ENCODE measurements at regions not wholly inside any gene's neighbourhood (a gene's known extent, or its start where the extent isn't known, plus 50 kb on each side); places are given as distances from the start of the nearest gene placed in this dataset.

DNA sequence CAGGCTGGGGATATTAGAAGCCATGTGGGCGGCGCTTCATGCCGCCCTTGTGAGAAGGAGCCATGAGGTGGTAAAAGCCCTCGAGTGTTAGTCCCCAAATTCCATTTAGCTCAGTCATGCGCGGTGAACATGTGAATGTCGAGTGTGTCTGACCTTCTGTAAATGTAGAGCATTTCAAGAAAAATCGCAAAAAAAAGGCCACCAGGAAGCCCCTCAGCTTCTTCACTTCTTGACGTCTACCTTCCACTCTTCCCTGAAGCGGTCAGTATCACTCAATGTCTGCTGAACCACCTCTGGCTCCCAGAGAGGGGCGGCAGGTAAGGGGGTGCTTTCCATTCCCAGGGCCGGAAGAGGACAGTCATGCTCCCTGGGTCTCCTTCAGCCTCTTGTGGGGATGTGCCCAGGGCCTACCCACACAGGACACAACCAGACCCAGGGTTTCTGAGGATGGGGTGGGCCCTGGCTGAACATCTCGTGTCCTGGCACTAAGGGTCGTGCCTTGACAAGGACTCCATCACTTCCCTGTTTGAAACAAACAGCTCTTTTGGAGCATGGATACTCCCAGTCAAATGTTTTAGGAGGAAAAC is 274.9 kb downstream of the FAM43A start:
- no peaks in the 10 kb centered on the region for H3K4me1 ChIP-seq (ENCODE audit: control insufficient read depth in 2 of 2, insufficient read depth in 2 of 2, low read length in 2 of 2)
- H3K4me3 ChIP-seq (ENCODE audit: low read length) = no peak overlapping the region
- H3K27ac ChIP-seq (ENCODE audit: low read depth, low read length) = no peak overlapping the region
- Mint-ChIP-seq H3K9me3 (no peaks in the 10 kb centered on the region), H3K27me3 (peaks cover 0 to 5% (median 1%) of the 10 kb centered on the region in 5 donors), H3K4me1 (no peaks in the 10 kb centered on the region), H3K4me3 (no peak overlapping the region), H3K36me3 (no peaks in the 10 kb centered on the region), H3K27ac (no peak overlapping the region)
- no peaks in the 10 kb centered on the region for H3K9me3 ChIP-seq (ENCODE audit: control insufficient read depth in 2 of 3, low read length in 3 of 3)
- intact Hi-C loops (cut with micrococcal nuclease) = no loop called here
- ATAC-seq (no peak), DNase-seq (no peak)
- H3K36me3 ChIP-seq (ENCODE audit: control insufficient read depth in 2 of 3, insufficient read depth in 3 of 3, low read length in 3 of 3) = no peaks in the 10 kb centered on the region
- no peaks in the 10 kb centered on the region for H3K27me3 ChIP-seq (ENCODE audit: control insufficient read depth in 2 of 2, insufficient read depth in 2 of 2, low read length in 2 of 2)
- CTCF ChIA-PET = interaction anchor here (0.6 kb wide), 1 partner anchor 421 kb away, joined by 3 read pairs; no protein-coding TSS in a partner anchor
- POLR2A ChIA-PET = no interaction called here

DNA sequence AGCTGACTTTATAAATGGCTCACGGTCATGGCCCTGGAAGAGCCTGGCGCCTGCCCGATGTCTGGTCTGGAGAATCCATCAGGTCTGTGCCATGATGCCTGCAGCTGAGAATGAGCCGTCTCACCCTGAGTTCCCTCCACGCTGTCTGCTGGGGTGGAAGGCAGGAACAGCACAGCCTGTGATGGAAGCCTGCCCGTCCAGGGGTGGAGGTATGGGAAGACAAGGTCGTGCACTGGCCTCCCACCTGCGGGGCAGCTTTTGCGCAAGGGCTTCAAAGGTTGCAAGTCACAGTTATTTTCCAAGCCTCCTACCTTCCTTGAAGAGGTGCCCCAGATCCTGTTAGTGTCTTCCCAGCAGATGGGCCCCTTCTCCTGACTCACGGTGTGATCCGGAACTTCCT is 275.5 kb downstream of the FAM43A start:
- POLR2A ChIA-PET = no interaction called here
- CTCF ChIA-PET = interaction anchor here (0.6 kb wide), 1 partner anchor 421 kb away, joined by 3 read pairs; no protein-coding TSS in a partner anchor
- peaks cover 0 to 5% (median 1%) of the 10 kb centered on the region in 5 donors for H3K27me3 Mint-ChIP-seq

DNA sequence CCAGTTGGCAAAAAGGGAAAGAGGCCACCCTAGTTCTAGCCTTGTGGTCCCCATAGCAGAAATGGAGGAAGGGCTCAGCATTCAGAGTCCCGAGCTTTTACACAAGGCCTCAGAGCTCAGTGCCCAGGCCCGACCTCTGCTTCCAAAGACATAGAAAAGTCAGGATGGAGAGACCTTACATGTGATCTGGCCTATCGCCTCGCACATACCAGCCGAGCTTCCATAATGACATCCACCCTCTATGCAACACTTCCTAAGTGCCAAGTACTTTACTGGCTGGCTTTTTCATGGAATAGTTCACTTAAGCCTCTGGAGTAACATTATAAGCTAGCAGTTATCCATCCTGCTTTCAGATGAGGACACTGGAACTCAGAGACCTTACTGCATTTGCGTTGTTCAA is 275.9 kb downstream of the FAM43A start:
- ATAC-seq (no peak), DNase-seq (no peak)
- intact Hi-C loops (cut with micrococcal nuclease) = no loop called here
- Mint-ChIP-seq H3K27ac (no peak overlapping the region), H3K27me3 (peaks cover 0 to 5% (median 1%) of the 10 kb centered on the region in 5 donors), H3K4me1 (no peaks in the 10 kb centered on the region), H3K9me3 (no peaks in the 10 kb centered on the region), H3K36me3 (no peaks in the 10 kb centered on the region), H3K4me3 (no peak overlapping the region)
- no peak overlapping the region for H3K4me3 ChIP-seq (ENCODE audit: low read length)
- H3K4me1 ChIP-seq (ENCODE audit: control insufficient read depth in 2 of 2, insufficient read depth in 2 of 2, low read length in 2 of 2) = no peaks in the 10 kb centered on the region
- H3K27ac ChIP-seq (ENCODE audit: low read depth, low read length) = no peak overlapping the region
- CTCF ChIA-PET = no interaction called here
- H3K9me3 ChIP-seq (ENCODE audit: control insufficient read depth in 2 of 3, low read length in 3 of 3) = no peaks in the 10 kb centered on the region
- POLR2A ChIA-PET = no interaction called here
- H3K36me3 ChIP-seq (ENCODE audit: control insufficient read depth in 2 of 3, insufficient read depth in 3 of 3, low read length in 3 of 3) = no peaks in the 10 kb centered on the region
- H3K27me3 ChIP-seq (ENCODE audit: control insufficient read depth in 2 of 2, insufficient read depth in 2 of 2, low read length in 2 of 2) = no peaks in the 10 kb centered on the region

More for the DNA sequence above, 275.5 kb downstream of the FAM43A start:
- intact Hi-C loops (cut with micrococcal nuclease) = no loop called here
- H3K27ac ChIP-seq (ENCODE audit: low read depth, low read length) = no peak overlapping the region
- no peaks in the 10 kb centered on the region for H3K36me3 ChIP-seq (ENCODE audit: control insufficient read depth in 2 of 3, insufficient read depth in 3 of 3, low read length in 3 of 3)
- Mint-ChIP-seq H3K36me3 (no peaks in the 10 kb centered on the region), H3K27ac (no peak overlapping the region), H3K4me3 (no peak overlapping the region), H3K9me3 (no peaks in the 10 kb centered on the region), H3K4me1 (no peaks in the 10 kb centered on the region)
- ATAC-seq (no peak), DNase-seq (no peak)
- no peaks in the 10 kb centered on the region for H3K4me1 ChIP-seq (ENCODE audit: control insufficient read depth in 2 of 2, insufficient read depth in 2 of 2, low read length in 2 of 2)
- no peak overlapping the region for H3K4me3 ChIP-seq (ENCODE audit: low read length)
- no peaks in the 10 kb centered on the region for H3K27me3 ChIP-seq (ENCODE audit: control insufficient read depth in 2 of 2, insufficient read depth in 2 of 2, low read length in 2 of 2)
- H3K9me3 ChIP-seq (ENCODE audit: control insufficient read depth in 2 of 3, low read length in 3 of 3) = no peaks in the 10 kb centered on the region

DNA sequence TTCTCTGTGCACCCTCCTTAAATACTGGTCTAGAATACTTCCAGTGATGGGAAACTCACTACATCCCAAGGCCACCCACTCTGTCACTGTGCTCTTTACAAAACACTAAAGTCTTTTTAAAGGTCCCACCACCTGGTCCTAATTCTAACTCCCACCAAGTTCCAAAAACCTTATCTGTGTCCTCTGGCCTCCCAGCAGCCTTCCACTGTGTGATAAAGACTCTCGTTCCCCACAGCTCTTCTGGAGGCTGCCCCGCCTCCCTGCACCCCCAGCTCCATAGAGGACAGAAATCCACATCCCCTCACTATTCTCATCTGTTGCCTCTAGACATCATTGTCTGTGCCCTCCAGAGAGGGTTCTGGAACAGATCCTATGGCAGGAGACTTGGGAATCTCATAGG is 276.4 kb downstream of the FAM43A start:
- no peaks in the 10 kb centered on the region for H3K36me3 Mint-ChIP-seq
- intact Hi-C loops (cut with micrococcal nuclease) = no loop called here
- no peak overlapping the region for H3K4me3 Mint-ChIP-seq
- CTCF ChIA-PET = no interaction called here
- ATAC-seq (no peak), DNase-seq (no peak)
- Histone ChIP-seq H3K4me1 (ENCODE audit: control insufficient read depth in 2 of 2, insufficient read depth in 2 of 2, low read length in 2 of 2) (no peaks in the 10 kb centered on the region), H3K27me3 (ENCODE audit: control insufficient read depth in 2 of 2, insufficient read depth in 2 of 2, low read length in 2 of 2) (no peaks in the 10 kb centered on the region), H3K9me3 (ENCODE audit: control insufficient read depth in 2 of 3, low read length in 3 of 3) (no peaks in the 10 kb centered on the region), H3K27ac (ENCODE audit: low read depth, low read length) (no peak overlapping the region), H3K4me3 (ENCODE audit: low read length) (no peak overlapping the region), H3K36me3 (ENCODE audit: control insufficient read depth in 2 of 3, insufficient read depth in 3 of 3, low read length in 3 of 3) (no peaks in the 10 kb centered on the region)
- POLR2A ChIA-PET = no interaction called here
- no peaks in the 10 kb centered on the region for H3K4me1 Mint-ChIP-seq
- H3K9me3 Mint-ChIP-seq = no peaks in the 10 kb centered on the region
- H3K27ac Mint-ChIP-seq = no peak overlapping the region
- peaks cover 1 to 9% (median 4%) of the 10 kb centered on the region in 5 donors for H3K27me3 Mint-ChIP-seq

DNA sequence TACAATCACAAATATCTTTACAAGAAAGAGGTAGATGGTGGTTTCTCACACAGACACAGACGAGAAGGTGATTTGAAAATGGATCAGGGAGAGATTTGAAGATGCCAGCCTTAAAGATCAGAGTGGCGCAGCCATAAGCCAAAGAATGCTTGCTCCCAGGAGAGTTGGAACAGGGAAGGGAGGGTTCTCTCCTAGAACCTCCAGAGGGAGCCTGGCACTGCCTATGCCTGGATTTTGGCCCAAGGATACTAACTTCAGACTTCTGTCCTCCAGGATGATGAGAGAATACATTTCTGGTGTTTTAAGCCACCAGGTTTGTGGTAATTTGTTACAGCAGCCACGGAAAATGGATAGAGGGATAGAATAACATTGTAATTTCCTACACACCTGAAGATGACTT is 279.1 kb downstream of the FAM43A start:
- no peak overlapping the region for H3K4me3 Mint-ChIP-seq
- H3K4me3 ChIP-seq (ENCODE audit: low read length) = no peak overlapping the region
- intact Hi-C loops (cut with micrococcal nuclease) = no loop called here
- no peak overlapping the region for H3K27ac Mint-ChIP-seq
- DNase-seq (no peak), ATAC-seq (no peak)
- H3K9me3 Mint-ChIP-seq = peaks cover 0 to 5% (median 0%) of the 10 kb centered on the region in 11 donors
- H3K27me3 ChIP-seq (ENCODE audit: control insufficient read depth in 2 of 2, insufficient read depth in 2 of 2, low read length in 2 of 2) = no peaks in the 10 kb centered on the region
- H3K9me3 ChIP-seq (ENCODE audit: control insufficient read depth in 2 of 3, low read length in 3 of 3) = no peaks in the 10 kb centered on the region
- H3K4me1 Mint-ChIP-seq = no peaks in the 10 kb centered on the region
- H3K36me3 Mint-ChIP-seq = no peaks in the 10 kb centered on the region
- H3K27ac ChIP-seq (ENCODE audit: low read depth, low read length) = no peak overlapping the region
- CTCF ChIA-PET = no interaction called here
- no peaks in the 10 kb centered on the region for H3K4me1 ChIP-seq (ENCODE audit: control insufficient read depth in 2 of 2, insufficient read depth in 2 of 2, low read length in 2 of 2)
- H3K36me3 ChIP-seq (ENCODE audit: control insufficient read depth in 2 of 3, insufficient read depth in 3 of 3, low read length in 3 of 3) = no peaks in the 10 kb centered on the region
- H3K27me3 Mint-ChIP-seq = peaks cover 5 to 12% (median 11%) of the 10 kb centered on the region in 5 donors
- POLR2A ChIA-PET = no interaction called here

DNA sequence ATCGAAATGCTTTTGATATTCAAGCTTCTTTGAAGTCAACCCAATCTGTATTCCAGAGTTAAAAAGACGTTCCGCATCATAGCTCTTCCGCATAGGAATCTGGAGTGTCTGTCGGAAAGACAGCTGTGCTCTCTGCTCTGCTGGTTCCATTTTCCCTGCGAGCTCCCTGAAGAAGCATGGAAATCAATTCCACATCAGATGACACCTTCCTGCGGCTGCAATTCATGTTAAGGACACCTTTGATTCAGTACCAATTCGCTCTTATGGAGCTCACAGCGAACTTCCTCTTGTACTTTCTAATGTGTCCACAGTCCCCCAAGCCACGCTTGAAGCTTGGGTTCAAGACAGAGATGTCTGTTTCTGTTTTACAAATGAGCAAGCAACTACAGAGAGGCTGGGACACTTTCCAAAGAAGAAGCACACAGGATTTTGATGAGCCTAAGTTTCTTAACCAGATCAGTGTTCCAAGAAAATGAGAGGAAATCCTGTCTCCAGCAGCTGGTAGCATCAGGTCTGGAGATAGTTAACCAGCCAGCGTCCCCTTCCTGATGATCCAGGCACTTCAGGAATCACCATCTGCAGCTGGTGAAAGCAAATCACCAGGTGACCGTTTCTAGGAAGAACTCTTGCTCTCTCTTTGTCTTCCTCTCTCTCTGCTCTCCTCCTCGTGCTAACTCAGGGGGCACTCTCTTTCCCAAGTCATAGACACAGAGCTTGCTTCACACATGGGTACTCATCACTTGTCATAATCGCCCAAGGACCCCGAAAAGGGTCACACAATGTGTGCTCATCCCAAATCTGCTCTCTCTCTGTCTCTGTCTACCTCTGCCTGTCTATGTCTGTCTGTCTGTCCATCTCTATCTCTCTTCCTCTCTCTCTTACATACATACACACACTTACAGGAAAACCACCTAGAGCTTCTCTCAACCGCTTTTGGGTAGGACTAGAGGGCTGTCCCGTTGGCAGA is 281.8 kb downstream of the FAM43A start:
- POLR2A ChIA-PET = interaction anchor here (0.6 kb wide), 1 partner anchor 1555 kb away, joined by 6 read pairs; no protein-coding TSS in a partner anchor
- no peak overlapping the region for H3K4me3 ChIP-seq (ENCODE audit: low read length)
- no peak for ATAC-seq
- H3K27ac Mint-ChIP-seq = no peak overlapping the region
- H3K4me1 Mint-ChIP-seq = no peaks in the 10 kb centered on the region
- peaks cover 10 to 25% (median 12%) of the 10 kb centered on the region in 5 donors for H3K27me3 Mint-ChIP-seq
- no peaks in the 10 kb centered on the region for H3K36me3 ChIP-seq (ENCODE audit: control insufficient read depth in 2 of 3, insufficient read depth in 3 of 3, low read length in 3 of 3)
- H3K4me1 ChIP-seq (ENCODE audit: control insufficient read depth in 2 of 2, insufficient read depth in 2 of 2, low read length in 2 of 2) = no peaks in the 10 kb centered on the region
- no peak overlapping the region for H3K27ac ChIP-seq (ENCODE audit: low read depth, low read length)
- H3K4me3 Mint-ChIP-seq = no peak overlapping the region
- no peaks in the 10 kb centered on the region for H3K27me3 ChIP-seq (ENCODE audit: control insufficient read depth in 2 of 2, insufficient read depth in 2 of 2, low read length in 2 of 2)
- no peaks in the 10 kb centered on the region for H3K9me3 ChIP-seq (ENCODE audit: control insufficient read depth in 2 of 3, low read length in 3 of 3)
- no peak for DNase-seq
- H3K36me3 Mint-ChIP-seq = no peaks in the 10 kb centered on the region
- CTCF ChIA-PET = no interaction called here
- intact Hi-C loops (cut with micrococcal nuclease) = no loop called here
- peaks cover 0 to 9% (median 3%) of the 10 kb centered on the region in 11 donors for H3K9me3 Mint-ChIP-seq

Data from naive thymus-derived CD4-positive, alpha-beta T cell (primary cell).